GM18502 (cell line): ENCODE measurements at regions not wholly inside any gene's neighbourhood (a gene's known extent, or its start where the extent isn't known, plus 50 kb on each side); places are given as distances from the start of the nearest gene placed in this dataset.
A peak's percentile ranks its signal among the peaks of the same experiment; 100 is the strongest.

Source experiments
- ATAC-seq: cut with Tn5 transposase; IDR thresholded peaks from one replicate; pipeline ENCODE4 v1.9.1; 2021; ENCODE audit warnings: mild to moderate bottlenecking; ENCODE audit not compliant: unreplicated experiment, poor library complexity

GRCh38 chr1:75668813-75669212, 55.7 kb upstream of the ACADM start:
- peak; percentile 41 for ATAC-seq

GRCh38 chr1:75671708-75672107, 52.8 kb upstream of the ACADM start:
- no peak for ATAC-seq

- no peak for ATAC-seq
These were observed 52.4 kb upstream of the ACADM start for GRCh38 chr1:75672108-75672507.

DNA sequence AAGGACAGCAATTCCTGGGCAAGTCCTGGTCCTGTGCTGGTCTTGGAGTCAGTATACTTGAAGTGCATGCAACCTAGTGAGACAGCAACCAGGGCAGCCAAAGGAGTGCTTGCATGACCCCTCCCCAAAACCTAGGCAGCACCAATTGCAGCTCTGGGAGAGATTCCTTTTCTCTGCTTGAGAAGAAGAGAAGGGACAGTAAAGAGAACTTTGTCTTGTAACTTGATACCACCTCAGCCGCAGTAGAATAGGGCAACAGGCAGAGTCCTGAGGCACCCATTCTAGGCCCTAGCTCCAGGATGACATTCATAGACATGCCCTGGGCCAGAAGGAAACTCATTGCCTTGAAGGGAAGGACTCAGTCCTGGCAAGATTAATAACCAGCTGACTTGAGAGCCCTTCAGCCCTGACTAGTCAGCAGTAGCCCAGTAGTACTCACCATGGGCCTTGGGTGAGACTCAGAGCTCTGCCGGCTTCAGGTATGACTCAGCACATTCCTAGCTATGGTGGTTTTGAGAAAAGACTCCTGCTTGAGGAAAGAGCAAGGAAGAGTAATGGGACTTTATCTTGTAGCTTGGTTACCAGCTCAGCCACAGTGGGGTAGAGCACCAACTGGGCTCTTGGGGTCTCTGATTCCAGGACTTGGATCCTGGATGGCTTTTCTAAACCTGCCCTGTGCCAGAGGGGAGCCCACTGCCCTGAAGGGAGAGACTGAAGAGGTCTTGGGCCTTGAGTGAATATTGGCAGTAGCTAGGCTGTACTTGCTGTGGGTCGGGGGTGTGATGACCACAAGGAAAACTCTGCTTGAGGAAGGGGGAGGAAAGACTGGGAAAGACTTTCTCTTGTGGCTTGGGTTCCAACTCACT, 51.7 kb upstream of the ACADM start:
- ATAC-seq: peak; percentile 46

DNA sequence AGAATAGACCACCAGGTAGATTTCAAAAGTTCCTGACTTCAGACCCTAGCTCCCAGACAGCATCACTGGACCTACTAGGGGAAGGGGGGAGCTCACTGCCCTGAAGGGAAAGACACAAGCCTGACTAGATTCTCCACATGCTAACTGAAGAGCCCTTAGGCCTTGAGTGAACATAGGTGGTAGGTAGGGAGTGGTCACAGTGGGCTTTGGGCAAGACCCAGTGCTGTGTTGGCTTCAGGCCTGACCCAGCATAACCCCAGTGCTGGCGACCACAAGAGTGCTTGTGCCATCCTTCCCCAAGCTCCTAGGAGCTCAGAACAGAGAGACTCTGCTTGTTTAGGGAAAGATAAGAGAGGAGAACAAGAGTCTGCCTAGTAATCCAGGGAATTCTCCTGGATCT, 51.1 kb upstream of the ACADM start:
- ATAC-seq: no peak

GRCh38 chr1:75673885-75674284, 50.6 kb upstream of the ACADM start:
- ATAC-seq: no peak
